Liver (tissue), 8 donors: ENCODE measurements at regions not wholly inside any gene's neighbourhood (a gene's known extent, or its start where the extent isn't known, plus 50 kb on each side); places are given as distances from the start of the nearest gene placed in this dataset.

Experiments
- DNase-seq: peaks from one replicate; pipeline ENCODE4 v3.0.0-alpha.2; 2017; ENCODE audit warnings: low spot score
- H3K27ac ChIP-seq, 2 donors: one replicate each; pipeline ENCODE4 v1.7.0; 2013; ENCODE audit warnings: inconsistent platforms in 2 of 2, low read length in 2 of 2, control low read depth in 1 of 2, low read depth in 1 of 2, mild to moderate bottlenecking in 1 of 2
- H3K27me3 ChIP-seq, 4 donors: one replicate each; pipeline versions ENCODE4 v1.6.1 to v1.7.0; 2013; ENCODE audit warnings: low read length in 3 of 4, inconsistent platforms in 1 of 4, mild to moderate bottlenecking in 1 of 4, moderate library complexity in 1 of 4; ENCODE audit not compliant: control insufficient read depth in 4 of 4, insufficient read depth in 4 of 4
- H3K36me3 ChIP-seq, 4 donors: one replicate each; pipeline versions ENCODE4 v1.6.1 to v1.7.0; 2013; ENCODE audit warnings: low read length in 3 of 4, mild to moderate bottlenecking in 3 of 4, low read depth in 1 of 4, moderate library complexity in 1 of 4; ENCODE audit not compliant: control insufficient read depth in 4 of 4, insufficient read depth in 3 of 4
- H3K4me1 ChIP-seq, 4 donors: one replicate each; pipeline versions ENCODE4 v1.6.1 to v1.7.0; 2013; ENCODE audit warnings: low read length in 3 of 4, mild to moderate bottlenecking in 3 of 4, moderate library complexity in 1 of 4; ENCODE audit not compliant: control insufficient read depth in 4 of 4, insufficient read depth in 4 of 4
- H3K4me3 ChIP-seq, 3 donors: one replicate each; pipeline versions ENCODE4 v1.6.1 to v1.7.0; 2013; ENCODE audit warnings: low read length in 3 of 3, control low read depth in 1 of 3, low read depth in 1 of 3, mild to moderate bottlenecking in 1 of 3
- H3K9ac ChIP-seq, 2 donors: one replicate each; pipeline ENCODE4 v1.7.0; 2013; ENCODE audit warnings: low read length in 2 of 2, mild to moderate bottlenecking in 2 of 2, moderate library complexity in 2 of 2, control low read depth in 1 of 2, low read depth in 1 of 2
- H3K9me3 ChIP-seq, 4 donors: one replicate each; pipeline versions ENCODE4 v1.6.1 to v1.7.0; 2013; ENCODE audit warnings: low read length in 3 of 4; ENCODE audit not compliant: control insufficient read depth in 4 of 4
- FOXA2 ChIP-seq: IDR thresholded peaks from 2 replicates; pipeline ENCODE4 v1.6.1; 2016; ENCODE audit warnings: antibody characterized with exemption
- GABPA ChIP-seq, 2 donors: IDR thresholded peaks in 1 of 2; conservative IDR thresholded peaks in 1 of 2; 2 replicates each; pipeline ENCODE4 v1.6.1; 2016; ENCODE audit warnings: antibody characterized with exemption in 2 of 2, mild to moderate bottlenecking in 1 of 2, moderate library complexity in 1 of 2
- HNF4A ChIP-seq, 2 donors: conservative IDR thresholded peaks; 2 replicates each; pipeline ENCODE4 v1.6.1; 2016; ENCODE audit warnings: antibody characterized with exemption in 2 of 2, mild to moderate bottlenecking in 2 of 2
- JUND ChIP-seq, 2 donors: IDR thresholded peaks; 2 replicates each; pipeline ENCODE4 v1.6.1; 2016; ENCODE audit warnings: antibody characterized with exemption in 2 of 2
- NR2F2 ChIP-seq: IDR thresholded peaks from 2 replicates; pipeline ENCODE4 v1.6.1; 2016; ENCODE audit warnings: antibody characterized with exemption
- RAD21 ChIP-seq, 2 donors: IDR thresholded peaks; 2 replicates each; pipeline ENCODE4 v1.6.1; 2016; ENCODE audit warnings: antibody characterized with exemption in 2 of 2, mild to moderate bottlenecking in 2 of 2
- SP1 ChIP-seq: IDR thresholded peaks from 2 replicates; pipeline ENCODE4 v1.6.1; 2018; ENCODE audit warnings: antibody characterized with exemption, mild to moderate bottlenecking
- WGBS: extraction: QIAGEN DNeasy Blood & Tissue Kit; methylation state at CpG from one replicate; pipeline ENCODE4 v1.1.7; 2013; 5-methylcytosine and 5-hydroxymethylcytosine counted together
- TF ChIP-seq, protein P1 (sequence below): IDR thresholded peaks from 2 replicates; pipeline ENCODE4 v1.6.1; 2016; ENCODE audit warnings: antibody characterized with exemption, mild to moderate bottlenecking
- TF ChIP-seq, protein P2 (sequence below): fragments of 150-350 bp; IDR thresholded peaks from 2 replicates; pipeline ENCODE4 v1.5.1; 2017; ENCODE audit warnings: improper control_type of control experiment, low read depth, low read length; ENCODE audit not compliant: missing input control
- TF ChIP-seq, protein P3 (sequence below): IDR thresholded peaks from 2 replicates; pipeline ENCODE4 v1.6.1; 2016; ENCODE audit warnings: antibody characterized with exemption
- donor health status: healthy.
- donor health status: healthy.
- donor health status: healthy.
- donor health status: healthy.
- donor health status: healthy.

DNA sequence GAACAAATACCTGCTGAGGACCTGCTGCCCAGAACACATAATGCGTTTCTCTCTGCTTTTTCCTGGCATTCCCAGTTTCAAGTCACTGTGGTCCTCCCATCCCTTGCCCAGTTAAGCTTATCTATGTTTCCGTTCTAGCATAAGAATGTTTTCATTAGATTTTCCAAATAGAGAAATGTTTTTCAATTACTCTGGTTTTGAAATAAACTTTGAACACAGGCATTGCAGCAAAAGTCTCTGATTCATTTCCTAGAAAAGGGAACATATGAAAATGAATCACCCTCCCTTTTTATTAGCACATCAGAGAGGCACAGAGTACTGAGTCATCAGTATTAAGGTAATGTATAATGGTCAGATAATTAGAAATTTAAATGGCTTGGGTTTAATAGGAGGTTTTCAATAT is 201.1 kb upstream of the TMEM260 start:
- WGBS, result 71% methylated on average over 2 of the region's 2 CpGs
- Histone ChIP-seq H3K4me1 (no peaks in the 10 kb centered on the region), H3K9ac (no peak overlapping the region), H3K27ac (no peak overlapping the region), H3K27me3 (no peaks in the 10 kb centered on the region), H3K9me3 (peaks cover 0 to 6% (median 0%) of the 10 kb centered on the region in 4 donors), H3K36me3 (no peaks in the 10 kb centered on the region), H3K4me3 (no peak overlapping the region)
- TF ChIP-seq, protein P1, sequence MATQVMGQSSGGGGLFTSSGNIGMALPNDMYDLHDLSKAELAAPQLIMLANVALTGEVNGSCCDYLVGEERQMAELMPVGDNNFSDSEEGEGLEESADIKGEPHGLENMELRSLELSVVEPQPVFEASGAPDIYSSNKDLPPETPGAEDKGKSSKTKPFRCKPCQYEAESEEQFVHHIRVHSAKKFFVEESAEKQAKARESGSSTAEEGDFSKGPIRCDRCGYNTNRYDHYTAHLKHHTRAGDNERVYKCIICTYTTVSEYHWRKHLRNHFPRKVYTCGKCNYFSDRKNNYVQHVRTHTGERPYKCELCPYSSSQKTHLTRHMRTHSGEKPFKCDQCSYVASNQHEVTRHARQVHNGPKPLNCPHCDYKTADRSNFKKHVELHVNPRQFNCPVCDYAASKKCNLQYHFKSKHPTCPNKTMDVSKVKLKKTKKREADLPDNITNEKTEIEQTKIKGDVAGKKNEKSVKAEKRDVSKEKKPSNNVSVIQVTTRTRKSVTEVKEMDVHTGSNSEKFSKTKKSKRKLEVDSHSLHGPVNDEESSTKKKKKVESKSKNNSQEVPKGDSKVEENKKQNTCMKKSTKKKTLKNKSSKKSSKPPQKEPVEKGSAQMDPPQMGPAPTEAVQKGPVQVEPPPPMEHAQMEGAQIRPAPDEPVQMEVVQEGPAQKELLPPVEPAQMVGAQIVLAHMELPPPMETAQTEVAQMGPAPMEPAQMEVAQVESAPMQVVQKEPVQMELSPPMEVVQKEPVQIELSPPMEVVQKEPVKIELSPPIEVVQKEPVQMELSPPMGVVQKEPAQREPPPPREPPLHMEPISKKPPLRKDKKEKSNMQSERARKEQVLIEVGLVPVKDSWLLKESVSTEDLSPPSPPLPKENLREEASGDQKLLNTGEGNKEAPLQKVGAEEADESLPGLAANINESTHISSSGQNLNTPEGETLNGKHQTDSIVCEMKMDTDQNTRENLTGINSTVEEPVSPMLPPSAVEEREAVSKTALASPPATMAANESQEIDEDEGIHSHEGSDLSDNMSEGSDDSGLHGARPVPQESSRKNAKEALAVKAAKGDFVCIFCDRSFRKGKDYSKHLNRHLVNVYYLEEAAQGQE, result no peak
- TF ChIP-seq HNF4A (conservative IDR thresholded peaks at IDR 0.05) (no peak), JUND (IDR thresholded peaks at IDR 0.05) (peak in 1 of 2 donors; percentile 19), SP1 (no peak), FOXA2 (no peak), NR2F2 (no peak), RAD21 (IDR thresholded peaks at IDR 0.05) (no peak), GABPA (IDR thresholded peaks at IDR 0.05 in 1 of 2, conservative IDR thresholded peaks at IDR 0.05 in 1 of 2) (no peak)
- DNase-seq, result no peak

DNA sequence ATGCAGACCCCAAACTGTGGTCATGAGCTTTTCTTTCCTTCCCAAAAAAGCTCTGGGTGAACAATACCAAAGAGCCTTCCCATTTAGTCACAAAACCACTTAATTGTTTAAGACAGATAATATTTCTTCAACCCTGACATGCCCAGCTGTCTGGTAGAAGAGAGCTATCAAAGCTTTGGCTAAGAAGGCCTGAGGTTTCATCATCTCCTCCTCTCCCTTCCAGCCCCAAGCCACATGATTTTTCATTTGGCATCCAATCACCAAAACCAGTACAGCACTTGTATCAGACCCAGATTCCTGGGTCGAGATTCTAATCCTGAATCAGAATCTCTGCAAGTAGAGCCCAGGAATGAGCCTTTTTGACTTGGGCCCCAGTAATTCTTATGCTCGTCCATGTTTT is 199.6 kb upstream of the TMEM260 start:
- Histone ChIP-seq H3K27ac (no peak overlapping the region), H3K4me1 (no peaks in the 10 kb centered on the region), H3K27me3 (no peaks in the 10 kb centered on the region), H3K4me3 (no peak overlapping the region), H3K36me3 (no peaks in the 10 kb centered on the region), H3K9ac (no peak overlapping the region), H3K9me3 (peaks cover 0 to 6% (median 0%) of the 10 kb centered on the region in 4 donors)
- 76% methylated on average over 2 of the region's 2 CpGs for WGBS
- DNase-seq, result no peak
- TF ChIP-seq GABPA (IDR thresholded peaks at IDR 0.05 in 1 of 2, conservative IDR thresholded peaks at IDR 0.05 in 1 of 2), result no peak

DNA sequence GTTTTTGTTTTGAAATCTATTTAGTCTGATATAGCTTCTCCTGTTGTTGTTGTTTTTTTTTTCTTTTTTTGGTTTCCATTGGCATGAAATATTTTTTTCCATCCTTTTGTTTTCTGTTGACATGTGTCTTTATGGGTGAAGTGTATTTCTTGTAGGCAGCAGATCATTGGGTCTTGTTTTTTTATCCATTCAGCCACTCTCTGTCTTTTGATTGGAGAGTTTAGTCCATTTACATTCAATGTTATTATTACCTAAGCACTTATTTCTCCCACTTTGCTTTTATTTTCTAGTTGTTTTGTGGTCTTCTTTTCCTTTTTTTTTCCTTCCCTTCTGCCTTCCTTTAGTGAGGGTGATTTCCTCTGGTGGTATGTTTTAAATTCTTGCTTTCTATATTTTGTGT is 193.6 kb upstream of the TMEM260 start:
- peaks cover 0 to 6% (median 0%) of the 10 kb centered on the region in 4 donors for H3K9me3 ChIP-seq
- no peaks in the 10 kb centered on the region for H3K4me1 ChIP-seq
- DNase-seq, result no peak
- no peak overlapping the region for H3K9ac ChIP-seq
- H3K27ac ChIP-seq, result no peak overlapping the region
- no peak overlapping the region for H3K4me3 ChIP-seq
- H3K36me3 ChIP-seq, result no peaks in the 10 kb centered on the region
- H3K27me3 ChIP-seq, result peaks cover 0 to under 1% (median 0%) of the 10 kb centered on the region in 4 donors
- TF ChIP-seq, protein P2, sequence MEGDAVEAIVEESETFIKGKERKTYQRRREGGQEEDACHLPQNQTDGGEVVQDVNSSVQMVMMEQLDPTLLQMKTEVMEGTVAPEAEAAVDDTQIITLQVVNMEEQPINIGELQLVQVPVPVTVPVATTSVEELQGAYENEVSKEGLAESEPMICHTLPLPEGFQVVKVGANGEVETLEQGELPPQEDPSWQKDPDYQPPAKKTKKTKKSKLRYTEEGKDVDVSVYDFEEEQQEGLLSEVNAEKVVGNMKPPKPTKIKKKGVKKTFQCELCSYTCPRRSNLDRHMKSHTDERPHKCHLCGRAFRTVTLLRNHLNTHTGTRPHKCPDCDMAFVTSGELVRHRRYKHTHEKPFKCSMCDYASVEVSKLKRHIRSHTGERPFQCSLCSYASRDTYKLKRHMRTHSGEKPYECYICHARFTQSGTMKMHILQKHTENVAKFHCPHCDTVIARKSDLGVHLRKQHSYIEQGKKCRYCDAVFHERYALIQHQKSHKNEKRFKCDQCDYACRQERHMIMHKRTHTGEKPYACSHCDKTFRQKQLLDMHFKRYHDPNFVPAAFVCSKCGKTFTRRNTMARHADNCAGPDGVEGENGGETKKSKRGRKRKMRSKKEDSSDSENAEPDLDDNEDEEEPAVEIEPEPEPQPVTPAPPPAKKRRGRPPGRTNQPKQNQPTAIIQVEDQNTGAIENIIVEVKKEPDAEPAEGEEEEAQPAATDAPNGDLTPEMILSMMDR, result no peak
- TF ChIP-seq, protein P3, sequence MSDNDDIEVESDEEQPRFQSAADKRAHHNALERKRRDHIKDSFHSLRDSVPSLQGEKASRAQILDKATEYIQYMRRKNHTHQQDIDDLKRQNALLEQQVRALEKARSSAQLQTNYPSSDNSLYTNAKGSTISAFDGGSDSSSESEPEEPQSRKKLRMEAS, result no peak
- TF ChIP-seq GABPA (IDR thresholded peaks at IDR 0.05 in 1 of 2, conservative IDR thresholded peaks at IDR 0.05 in 1 of 2), result no peak
